Loucy (cell line): ENCODE measurements at regions not wholly inside any gene's neighbourhood (a gene's known extent, or its start where the extent isn't known, plus 50 kb on each side); places are given as distances from the start of the nearest gene placed in this dataset.

Experiments
- EZH2phosphoT487 ChIP-seq: fragments of 200-600 bp; IDR thresholded peaks from 2 replicates; pipeline ENCODE4 v1.6.1; 2018; ENCODE audit warnings: antibody characterized with exemption, mild to moderate bottlenecking, moderate library complexity, borderline replicate concordance
- TF ChIP-seq, protein P1 (sequence below): fragments of 200-600 bp; sonication (generic); conservative IDR thresholded peaks from 2 replicates; pipeline ENCODE4 v1.5.1; 2014; ENCODE audit warnings: mild to moderate bottlenecking, antibody characterized with exemption, low read length

DNA sequence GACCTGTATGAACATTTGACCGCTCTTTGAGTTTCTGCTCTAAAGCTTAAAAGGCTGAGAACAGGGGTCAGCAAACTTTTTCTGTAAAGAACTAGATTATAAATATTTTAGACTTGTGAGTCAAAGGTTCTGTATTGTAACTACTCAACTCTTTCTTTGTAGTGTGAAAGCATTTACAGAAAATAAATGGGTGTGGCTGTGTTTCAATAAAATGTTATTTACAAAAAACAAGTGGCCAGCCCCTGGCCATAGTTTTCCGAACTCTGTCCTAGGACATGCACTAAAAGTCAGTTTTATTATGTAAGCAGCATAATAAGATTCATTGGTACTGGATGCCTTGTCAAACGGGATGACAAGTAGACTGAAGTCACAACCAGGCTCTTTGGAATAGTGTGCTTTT is 434.9 kb downstream of the ZEB2 start:
- TF ChIP-seq, protein P1, sequence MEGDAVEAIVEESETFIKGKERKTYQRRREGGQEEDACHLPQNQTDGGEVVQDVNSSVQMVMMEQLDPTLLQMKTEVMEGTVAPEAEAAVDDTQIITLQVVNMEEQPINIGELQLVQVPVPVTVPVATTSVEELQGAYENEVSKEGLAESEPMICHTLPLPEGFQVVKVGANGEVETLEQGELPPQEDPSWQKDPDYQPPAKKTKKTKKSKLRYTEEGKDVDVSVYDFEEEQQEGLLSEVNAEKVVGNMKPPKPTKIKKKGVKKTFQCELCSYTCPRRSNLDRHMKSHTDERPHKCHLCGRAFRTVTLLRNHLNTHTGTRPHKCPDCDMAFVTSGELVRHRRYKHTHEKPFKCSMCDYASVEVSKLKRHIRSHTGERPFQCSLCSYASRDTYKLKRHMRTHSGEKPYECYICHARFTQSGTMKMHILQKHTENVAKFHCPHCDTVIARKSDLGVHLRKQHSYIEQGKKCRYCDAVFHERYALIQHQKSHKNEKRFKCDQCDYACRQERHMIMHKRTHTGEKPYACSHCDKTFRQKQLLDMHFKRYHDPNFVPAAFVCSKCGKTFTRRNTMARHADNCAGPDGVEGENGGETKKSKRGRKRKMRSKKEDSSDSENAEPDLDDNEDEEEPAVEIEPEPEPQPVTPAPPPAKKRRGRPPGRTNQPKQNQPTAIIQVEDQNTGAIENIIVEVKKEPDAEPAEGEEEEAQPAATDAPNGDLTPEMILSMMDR = no peak
- TF ChIP-seq EZH2phosphoT487 = no peak
